ENCODE measurements at regions not wholly inside any gene's neighbourhood (a gene's known extent, or its start where the extent isn't known, plus 50 kb on each side); places are given as distances from the start of the nearest gene placed in this dataset.
A peak's percentile ranks its signal among the peaks of the same experiment; 100 is the strongest.

DNA sequence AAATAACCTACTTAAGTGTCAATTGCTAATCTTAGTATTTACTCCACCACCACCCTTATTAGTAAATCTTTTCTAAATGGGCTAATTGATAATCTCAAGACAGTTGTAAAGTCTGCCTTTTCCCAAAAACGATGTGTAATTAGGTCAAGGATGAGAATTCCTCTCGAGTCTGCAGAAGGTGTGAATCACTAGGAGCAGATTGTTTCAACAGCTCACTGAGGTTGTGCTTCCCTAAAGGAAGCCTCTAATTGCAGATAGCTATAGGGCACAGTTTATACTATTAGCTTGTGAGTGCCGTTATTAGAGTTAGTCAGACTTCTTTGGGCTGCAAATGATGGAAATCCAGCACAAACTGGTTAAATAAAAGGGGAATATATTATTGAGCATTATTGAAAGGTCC, 84.9 kb downstream of the C11orf91 start:
- no peak for DNase-seq

DNA sequence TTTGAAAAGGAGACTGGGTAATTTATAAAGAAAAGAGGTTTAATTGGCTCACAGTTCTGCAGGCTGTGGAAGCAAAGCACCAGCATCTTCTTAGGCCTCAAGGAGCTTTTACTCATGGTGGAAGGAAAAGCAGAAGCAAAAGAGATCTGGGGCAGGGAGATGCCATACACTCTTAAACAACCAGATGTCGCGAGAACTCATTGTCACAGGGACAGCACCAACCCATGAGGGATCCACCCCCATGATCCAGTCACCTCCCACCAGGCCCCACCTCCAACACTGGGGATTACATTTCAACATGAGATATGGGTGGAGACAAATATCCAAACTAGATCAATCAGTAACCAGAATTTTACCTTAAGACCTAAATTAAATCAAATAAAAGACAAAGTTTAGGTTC, 87.2 kb downstream of the C11orf91 start:
- DNase-seq: no peak

DNA sequence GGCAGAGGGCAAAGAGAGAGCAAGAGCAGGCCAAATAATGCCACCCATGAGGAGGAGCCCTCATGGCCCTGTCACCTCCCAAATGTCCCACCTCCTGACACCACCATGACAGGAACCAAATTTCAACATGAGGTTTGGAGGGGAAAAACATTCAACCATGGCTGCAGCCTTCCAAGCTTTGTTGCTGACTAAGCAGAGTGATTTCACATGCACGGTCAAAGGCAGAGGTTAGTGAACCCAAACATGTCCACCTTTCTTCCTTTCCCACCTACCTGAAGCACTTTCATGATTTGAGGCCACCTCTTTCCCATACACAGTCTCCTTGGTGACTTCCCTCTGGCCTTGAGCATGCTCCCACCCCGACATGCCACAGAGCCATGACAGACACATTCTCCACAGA, 89.7 kb downstream of the C11orf91 start:
- no peak for DNase-seq

DNA sequence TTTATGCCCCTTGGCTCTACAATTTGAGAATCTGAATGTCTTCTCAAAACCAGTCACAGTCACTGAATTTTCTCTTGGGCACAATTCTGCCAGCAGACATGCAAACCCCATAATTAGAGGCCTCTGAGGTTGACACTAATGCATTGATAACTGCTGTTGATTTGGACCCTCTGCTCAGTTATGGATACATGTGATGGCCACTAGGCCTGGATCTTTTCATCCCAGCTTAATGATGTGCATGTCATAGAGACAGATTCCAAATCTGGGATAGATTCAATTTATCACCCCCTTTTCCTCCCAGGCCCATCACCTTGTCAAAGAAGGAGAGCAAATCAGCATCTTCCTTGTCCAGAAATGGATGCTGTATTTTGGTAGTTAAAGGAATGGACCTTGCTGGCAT, 92.2 kb downstream of the C11orf91 start:
- DNase-seq: no peak

DNA sequence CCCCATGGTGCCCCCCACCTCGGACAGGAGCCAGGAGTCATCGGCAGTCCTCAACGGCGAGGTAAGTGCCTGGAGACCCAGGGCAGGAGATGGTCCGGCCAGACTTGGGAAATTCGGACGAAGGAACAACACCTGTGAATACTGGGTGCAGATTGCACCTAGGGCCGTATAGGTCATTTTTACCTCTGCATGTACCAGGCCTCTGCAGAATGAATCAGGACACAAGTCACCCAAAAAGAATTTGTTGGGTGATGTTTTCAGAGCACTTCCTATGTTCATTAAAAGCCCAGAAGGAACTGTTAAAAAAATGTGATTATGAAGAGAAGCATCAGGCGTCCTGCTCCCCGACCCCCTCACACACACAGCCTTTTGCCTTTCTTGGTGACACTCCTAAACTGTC, 93.9 kb downstream of the C11orf91 start:
- DNase-seq: no peak

DNA sequence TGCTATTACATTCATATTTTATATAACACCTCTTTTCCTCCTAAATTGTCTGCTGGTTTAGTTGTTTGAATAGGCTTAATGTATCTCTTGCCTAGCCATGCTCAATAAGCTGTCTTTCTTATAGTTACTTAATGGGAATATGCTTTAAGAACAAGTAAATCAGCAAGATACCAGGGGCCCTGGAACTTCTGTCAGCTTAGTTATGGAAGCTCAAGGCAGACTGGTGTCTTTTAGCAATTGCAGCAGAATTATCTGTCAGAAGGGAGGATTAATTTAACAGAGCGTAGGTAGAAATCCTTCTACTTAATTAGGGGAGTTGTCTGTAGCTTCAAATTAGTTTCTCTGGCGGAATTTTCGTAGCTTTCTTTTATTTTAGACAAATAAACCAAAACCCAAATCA, 94.9 kb downstream of the C11orf91 start:
- no peak for DNase-seq

DNA sequence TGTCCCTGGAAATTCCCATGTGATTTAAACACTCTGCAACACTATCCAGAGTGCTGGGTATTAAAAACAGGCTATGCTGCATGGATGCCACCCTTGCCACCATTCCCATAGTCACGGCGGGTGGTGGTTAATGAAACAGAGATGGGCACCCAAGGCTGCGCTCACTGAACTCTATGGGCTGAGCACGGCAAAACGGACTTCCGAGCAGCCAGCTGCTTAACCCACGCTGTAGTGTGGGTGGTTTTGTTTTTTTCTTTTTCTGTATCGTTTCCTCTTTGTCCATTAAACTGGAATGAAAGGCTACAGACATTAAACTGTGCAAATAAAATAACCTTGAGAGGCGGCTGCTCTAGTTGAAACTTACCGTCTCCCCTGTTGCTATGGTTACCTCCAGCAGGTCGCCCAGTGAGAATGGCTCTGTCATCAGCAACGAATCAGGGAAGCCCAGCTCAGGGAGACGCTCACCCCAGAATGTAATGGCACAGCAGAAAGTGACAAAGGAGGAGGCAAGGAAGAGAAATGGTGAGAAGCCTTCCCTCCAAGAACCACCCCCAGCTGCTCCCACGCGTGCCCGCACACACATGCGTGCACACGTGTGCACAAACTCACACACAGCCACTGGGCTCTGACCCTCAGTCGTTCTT, 102.1 kb downstream of the C11orf91 start:
- DNase-seq: peak; percentile 92

DNA sequence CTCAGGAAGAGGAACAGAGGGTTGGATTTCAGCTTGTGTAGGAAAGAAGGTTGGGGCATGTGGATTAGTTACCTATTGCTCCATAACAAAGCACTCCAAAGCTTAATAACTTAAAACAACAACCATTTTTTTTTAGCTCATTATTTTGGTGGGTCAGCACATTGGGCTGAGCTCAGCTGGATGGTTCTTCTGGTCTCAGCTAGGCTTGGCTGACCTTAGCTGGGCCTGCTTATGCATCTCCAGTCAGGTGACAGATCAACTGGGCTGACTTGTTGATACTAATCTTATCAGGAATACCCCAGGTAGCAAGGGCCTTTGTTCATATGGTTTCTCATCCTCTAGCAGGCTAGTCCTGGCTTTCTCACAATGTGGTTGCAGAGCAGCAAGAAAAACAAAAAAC, 106.4 kb downstream of the C11orf91 start:
- DNase-seq: no peak

DNA sequence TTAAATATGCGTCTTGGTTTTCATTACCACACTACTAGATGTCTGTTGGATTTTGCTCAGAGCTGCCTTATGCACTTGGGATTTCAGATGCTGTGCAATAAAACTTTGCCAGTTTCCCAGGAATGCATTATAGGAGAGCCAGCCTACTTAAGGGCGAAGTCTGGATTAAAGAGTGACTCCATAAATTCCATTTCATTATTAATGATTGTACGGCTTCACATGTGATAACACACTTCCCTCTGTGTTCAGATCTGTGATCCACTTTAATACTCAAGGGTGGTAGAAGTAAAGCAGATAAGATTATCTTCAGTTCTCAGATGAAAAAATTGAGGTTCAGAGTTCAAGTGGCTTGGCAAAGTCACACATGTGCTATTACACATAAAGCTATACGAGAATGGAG, 110.2 kb downstream of the C11orf91 start:
- no peak for DNase-seq

DNA sequence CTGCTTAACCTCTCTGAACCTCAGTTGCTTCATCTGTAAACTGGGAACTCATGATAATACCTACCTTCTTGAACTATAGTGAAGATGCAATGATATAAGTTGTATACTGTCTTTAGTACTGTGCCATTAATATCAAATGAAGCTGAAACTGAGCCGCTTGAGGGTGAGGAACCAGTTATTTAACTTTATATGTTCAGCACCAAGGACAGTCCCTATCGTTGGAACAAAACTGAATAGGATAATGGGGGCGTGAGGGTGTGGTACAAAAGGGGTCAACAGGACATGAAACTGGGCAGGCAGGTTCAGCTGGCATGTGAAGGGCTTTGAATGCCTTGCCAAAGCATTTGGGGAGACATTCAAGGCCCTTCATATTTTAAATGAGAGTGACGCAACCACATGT, 112.6 kb downstream of the C11orf91 start:
- no peak for DNase-seq

DNA sequence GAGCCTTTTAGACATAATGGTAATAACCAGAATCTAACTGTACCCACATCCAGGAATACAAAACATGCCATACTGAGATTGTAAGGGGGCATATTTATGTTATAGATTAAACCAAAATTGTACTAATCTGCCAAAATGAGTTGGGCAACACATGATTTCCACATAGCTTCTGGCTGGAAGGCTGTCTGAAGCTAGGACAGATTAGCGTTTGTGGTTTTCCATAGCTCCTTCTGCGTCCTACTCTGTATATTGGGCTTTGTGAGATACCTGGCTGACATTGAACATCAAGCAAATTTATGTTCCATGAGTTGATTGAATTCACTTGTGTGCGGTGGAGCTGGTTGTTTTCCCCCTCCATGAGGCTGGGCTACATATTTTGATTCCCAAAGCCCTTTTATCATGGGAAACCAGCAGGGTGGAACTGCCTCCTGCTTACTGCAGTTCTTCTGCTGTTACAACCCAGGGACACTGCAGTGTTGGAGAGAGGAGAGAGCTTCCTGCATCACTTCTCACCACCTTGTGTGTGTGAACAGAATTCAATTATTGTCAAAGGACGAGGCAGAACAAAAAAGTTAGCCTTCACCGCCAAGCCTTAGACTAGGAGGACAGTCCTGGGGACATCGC, 114.9 kb downstream of the C11orf91 start:
- DNase-seq: no peak

DNA sequence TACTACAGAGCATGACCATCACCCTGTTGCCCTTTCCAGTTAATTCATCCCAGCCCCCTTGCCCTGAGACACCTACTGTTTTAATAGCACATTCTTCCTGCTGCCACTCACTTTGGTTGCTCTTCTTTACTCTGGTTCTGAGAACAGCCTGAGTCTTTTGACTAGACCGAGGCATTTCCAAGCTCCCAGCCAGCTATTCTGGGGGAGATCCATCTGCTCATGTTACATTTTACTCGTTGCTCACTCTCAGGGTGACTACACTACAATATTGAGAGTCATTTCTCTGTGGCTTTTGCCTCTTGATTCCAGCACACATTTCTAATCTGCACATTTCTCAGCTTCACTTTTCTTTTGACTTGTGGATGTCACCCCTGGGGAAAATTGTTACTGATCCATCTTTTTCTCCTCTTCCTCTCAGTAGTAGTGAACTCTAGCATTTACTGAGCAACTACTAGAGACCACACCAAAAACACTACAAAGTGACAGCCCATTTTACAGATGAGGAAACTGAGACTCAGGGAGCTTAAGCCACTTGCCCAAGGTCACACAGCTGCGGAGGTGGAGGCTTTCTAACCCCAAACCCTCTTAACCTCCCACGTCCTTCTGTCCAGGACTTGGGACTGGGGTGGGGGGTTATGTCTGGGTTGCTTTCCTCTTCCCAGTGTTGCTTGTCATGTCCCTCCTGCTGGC, 117.8 kb downstream of the C11orf91 start:
- no peak for DNase-seq

DNA sequence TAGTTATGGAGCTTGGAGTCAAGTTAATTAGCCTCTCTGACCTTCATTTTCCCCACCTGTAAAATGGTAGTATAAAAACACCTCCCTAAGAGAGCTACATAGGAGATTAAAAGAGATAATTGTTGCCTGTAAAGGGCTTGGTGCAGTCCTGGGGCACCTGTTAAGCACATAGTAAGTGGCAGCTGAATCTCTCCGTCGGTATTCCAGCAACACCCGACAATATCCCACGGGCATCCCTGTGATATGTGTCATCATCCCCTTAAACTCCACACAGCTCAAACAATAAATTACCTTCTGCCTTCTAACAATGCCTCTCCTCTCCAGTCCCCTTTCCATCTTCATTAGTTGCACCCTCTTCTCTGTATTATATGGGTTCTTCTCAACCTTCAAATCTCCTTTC, 121.5 kb downstream of the C11orf91 start:
- DNase-seq: no peak

DNA sequence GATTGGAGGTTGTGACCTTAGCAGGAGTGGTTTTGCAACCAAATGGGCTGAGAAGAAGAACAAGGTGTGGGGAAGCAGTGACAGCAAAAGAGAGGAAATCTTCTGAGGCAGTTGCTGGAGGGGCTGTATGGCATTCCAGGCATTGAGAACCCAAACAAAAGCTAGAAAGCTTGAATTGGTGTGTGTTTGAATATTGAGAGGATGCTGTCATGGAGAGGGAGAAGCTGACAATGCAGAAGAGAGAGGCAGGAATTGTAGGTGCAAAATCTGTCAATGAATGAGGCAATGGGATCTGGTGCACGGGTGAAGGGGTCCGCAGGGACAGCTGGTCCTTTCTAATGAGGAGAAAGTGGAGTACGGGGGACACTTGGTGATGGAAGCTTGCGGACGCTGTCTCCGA, 123.4 kb downstream of the C11orf91 start:
- no peak for DNase-seq

DNA sequence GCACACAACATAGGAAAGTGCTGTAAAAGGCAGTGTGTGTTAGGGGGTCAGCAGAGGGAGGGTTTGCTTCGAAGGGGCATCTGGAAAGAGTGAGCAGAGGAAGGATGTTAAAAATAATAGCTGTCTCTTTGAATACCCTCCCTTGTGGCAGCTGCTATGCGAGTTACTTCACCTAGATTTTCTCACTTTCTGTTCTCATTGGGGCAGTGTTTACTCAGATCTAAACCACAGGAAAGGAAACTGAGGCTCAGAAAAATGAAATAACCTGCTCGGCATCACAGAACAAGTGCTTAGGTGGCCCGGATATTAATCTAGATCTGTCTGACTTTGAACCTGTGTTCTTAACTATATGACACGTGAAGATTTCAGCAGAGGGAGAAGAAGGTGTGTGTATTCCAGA, 125.3 kb downstream of the C11orf91 start:
- DNase-seq: no peak

DNA sequence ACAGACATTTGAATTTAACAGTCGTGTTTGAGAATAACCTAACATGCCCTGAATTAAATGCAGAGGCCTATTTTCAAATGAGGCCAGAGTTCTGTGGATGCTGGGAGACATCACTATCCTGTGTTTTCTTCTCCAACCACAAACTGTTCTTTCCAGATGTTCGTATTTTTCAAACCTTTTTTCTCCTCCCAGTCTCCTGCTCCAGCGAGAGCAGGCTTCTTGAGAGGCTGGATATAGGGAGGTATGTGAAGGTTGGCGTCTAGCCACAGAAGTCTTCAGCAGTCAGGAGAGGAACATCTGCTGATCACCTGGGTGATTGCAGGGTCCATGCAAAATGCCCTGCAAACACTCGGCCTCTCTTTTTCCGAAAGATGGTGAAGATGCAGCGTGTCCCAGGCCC, 126.3 kb downstream of the C11orf91 start:
- DNase-seq: no peak

DNA sequence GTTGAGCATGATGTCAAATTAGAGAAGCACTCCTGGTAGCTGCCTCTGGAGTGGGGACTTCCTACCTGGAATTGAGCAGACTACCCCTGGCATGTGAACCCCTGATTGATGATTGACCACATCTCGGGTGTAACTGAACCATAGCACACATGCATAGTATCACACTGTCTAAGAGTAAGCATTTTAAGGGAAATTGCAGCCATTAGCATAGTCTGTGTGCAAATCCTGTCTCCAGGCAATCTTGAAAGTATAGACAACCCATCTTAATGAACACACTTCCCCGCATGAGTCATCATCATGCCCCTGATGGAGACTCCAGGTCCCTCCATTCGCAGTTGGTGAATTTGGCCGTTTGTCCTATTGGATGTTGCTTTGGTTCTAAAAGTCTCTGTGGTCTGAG, 131.3 kb downstream of the C11orf91 start:
- no peak for DNase-seq

DNA sequence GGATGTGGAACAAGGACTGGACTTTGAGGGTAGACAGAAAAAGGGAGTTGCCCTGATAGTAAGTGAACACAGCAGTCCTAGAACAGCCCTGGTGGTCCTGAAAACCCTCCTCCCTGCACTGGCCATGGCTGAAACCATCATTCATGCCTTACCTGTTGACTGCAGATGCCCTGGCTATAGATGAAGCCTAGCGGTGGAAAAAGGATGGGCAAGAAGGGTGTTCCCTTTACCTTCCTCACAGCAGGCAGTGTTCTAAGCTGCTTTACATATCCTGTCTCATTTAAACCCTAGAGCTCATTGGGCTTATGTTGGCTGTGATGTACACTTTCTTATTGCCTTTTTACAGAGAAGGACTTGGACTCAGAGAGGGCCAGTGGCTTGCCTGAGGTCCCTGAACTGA, 133.6 kb downstream of the C11orf91 start:
- no peak for DNase-seq

DNA sequence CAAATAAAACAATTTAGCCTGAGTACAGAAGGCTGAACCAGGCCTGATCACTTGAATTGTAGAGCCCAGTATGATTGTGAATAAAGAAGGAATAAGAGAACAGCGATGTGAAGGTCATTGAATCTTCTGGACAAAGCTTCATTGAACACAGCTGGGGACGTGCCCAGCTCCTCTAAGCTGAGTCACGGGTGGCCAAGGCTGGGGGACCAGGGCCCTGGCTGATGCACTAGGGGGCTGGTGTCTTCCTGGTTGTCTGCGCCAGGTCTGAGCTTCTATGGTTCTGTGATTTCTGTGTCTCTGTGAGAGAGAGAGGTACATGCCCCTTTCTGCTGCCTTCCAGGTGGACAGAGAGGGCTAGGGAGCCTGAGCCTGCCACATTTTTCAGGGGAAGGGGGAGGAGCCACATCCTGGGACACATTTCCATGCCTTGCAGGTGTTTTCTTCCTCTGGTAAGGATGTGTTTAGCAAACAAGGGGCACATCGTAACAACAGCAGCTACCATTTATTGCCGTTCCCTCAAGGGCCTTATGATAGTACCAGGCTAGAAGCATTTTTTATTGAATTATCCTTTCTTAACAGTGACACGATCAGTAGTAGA, 135.7 kb downstream of the C11orf91 start:
- DNase-seq: no peak

DNA sequence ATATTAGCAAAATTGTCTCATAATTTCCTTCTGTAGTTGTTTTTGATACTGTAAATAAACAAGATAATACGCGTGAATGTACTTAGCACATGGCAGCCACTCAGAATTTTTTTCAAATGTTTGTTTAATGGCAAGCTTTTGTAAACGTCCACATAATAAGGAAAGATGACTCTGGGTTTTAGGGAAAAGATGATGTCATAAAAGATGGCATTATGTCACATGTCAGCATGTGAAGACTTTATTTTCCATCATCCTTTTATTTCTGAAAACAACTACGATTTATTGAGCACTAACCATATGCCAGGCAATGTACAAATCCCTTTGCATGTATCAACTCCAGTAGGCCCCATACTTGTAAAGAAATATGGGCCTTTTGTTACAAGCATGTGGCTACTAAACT, 139.9 kb downstream of the C11orf91 start:
- no peak for DNase-seq

DNA sequence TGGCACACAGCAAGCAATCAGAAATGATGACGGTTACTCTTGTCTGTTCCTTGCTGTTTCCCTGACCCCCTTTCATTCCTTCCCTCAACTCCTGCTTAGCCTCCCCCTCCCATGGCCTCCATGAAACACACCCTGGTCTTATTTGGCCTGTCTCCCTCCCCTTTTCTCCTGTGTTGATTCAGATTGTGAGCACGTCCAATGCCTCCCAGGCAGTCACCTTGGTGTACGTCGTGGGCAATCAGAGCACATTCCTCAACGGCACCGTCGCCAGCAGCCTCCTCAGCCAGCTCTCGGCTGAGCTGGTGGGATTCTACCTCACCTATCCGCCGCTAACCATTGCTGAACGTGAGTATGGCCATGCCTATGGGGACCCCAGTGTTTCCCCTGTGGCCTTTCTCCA, 141.1 kb downstream of the C11orf91 start:
- DNase-seq: no peak

DNA sequence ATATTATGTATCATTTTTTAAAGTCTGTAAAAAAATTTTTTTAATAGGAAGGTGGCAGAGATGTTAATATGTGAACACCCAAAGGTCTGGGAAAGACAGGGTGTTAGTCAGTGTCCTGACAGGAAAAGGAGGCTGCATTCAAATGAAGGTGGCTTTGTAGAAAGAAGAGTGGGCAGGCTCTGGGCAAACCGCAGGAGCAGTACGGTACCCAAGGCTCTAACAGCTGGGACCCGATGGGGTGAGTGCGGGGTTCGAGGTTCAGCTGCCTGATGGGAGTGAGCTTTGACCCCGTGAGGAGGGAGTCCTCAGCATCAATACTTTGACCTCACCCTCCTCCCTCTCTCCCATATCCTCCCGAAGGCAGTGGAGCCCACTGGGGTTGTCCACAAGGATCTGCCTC, 142.5 kb downstream of the C11orf91 start:
- DNase-seq: no peak

DNA sequence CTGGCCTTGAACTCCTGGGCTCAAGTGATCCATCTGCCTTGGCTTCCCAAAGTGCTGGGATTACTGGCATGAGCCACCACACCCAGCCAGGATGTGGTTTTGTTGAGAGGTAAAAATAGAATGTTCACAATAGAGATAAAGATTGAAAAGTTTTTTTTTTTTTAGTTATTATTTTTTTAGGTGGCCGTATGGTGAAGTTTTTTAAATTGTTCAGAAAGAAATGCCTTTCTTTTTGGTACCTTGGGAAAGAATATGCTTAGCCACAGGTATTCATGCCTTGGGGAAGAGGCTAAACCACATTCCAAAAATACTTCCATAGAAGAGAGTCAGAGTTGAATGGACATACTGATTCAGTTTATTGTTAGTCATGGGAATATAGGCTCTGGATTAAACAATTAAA, 143.4 kb downstream of the C11orf91 start:
- no peak for DNase-seq

DNA sequence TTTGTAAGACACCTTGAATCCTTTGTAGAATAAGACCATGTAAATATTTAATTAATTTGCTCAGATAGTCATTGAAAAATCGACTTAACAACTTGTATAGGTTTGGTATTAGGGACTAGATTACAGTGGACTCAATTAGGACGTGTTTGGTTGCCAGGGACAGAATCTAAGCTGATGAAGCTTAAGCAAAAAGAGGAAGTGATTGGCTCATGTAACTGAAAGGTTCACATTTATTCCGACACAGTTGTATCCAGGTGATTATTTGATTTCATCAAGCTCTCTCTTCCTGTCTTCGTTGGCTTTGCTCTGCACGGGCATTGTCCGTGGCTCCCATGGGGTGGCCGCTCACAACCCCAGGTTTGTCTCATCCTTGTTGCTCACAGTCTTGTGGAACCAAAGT, 146.4 kb downstream of the C11orf91 start:
- DNase-seq: no peak

Measured in NCI-H1092 treated with DMSO at 0.1 percent for 48 hours (cell line).